Right cardiac atrium (tissue), 5 donors: ENCODE measurements at regions not wholly inside any gene's neighbourhood (a gene's known extent, or its start where the extent isn't known, plus 50 kb on each side); places are given as distances from the start of the nearest gene placed in this dataset.

Experiments used
- ATAC-seq, 2 donors: fragments of 200-7000 bp; cut with Tn5 transposase; one replicate each; pipeline versions ENCODE4 v1.8.0 to v1.9.1; 2020; ENCODE audit warnings: moderate library complexity in 2 of 2, mild to moderate bottlenecking in 1 of 2
- DNase-seq, 3 donors: peaks; one replicate each; pipeline ENCODE4 v3.0.0-alpha.2; 2020
- H3K27ac ChIP-seq: one replicate; pipeline ENCODE4 v1.5.1; 2013; ENCODE audit warnings: mild to moderate bottlenecking, low read length, control low read depth, moderate library complexity
- H3K27me3 ChIP-seq: one replicate; pipeline ENCODE4 v1.6.1; 2013; ENCODE audit not compliant: control insufficient read depth, insufficient read depth
- H3K4me1 ChIP-seq: one replicate; pipeline ENCODE4 v1.6.1; 2013; ENCODE audit warnings: low read length; ENCODE audit not compliant: control insufficient read depth, insufficient read depth
- H3K4me3 ChIP-seq: one replicate; pipeline ENCODE4 v1.5.1; 2013; ENCODE audit warnings: low read length, control low read depth
- H3K9me3 ChIP-seq: one replicate; pipeline ENCODE4 v1.6.1; 2013; ENCODE audit warnings: low read length; ENCODE audit not compliant: control insufficient read depth
- WGBS: extraction: QIAGEN DNeasy Blood & Tissue Kit; methylation state at CpG from one replicate; pipeline ENCODE4 v1.1.7; 2013; 5-methylcytosine and 5-hydroxymethylcytosine counted together
- intact Hi-C, 4 donors: fragments of 100-400 bp; cut with DNase I; formaldehyde crosslinking; loops; one replicate each; pipeline versions ENCODE4 v1.11.0 to v1.14.0; 2022 to 2023
- donor health status: healthy with polysubstance abuse.
- donor health status: DM: no; HTN: yes; CAD: no.
- donor health status: DM: no; HTN: no; CAD: no.
- donor health status: DM: no; HTN: yes; CAD: no; lungs with severe emphysema.
- donor health status: DM: yes; HTN: yes; CAD: no.

DNA sequence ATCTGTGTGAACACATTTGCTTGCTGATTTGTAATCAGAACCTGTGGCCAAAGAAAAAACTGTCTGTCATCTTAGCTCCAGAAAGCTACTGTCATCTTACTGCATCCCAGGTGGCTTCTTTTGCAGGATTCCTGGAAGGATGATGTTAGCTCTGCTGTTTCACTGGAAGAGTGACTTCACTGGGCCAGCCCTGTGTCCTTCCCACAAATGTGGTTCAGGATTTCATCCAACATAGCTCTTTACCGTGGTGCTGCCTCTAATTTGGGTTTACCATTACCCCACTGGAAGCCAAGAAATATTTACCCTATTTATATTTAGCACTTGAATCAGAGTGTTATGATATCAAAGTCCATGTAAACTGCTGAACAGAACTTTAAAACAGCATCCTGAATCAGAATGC is 501.0 kb downstream of the GADD45G start:
- no peak for DNase-seq
- no peak for ATAC-seq
- H3K4me1 ChIP-seq = peaks cover 3% of the 10 kb centered on the region

DNA sequence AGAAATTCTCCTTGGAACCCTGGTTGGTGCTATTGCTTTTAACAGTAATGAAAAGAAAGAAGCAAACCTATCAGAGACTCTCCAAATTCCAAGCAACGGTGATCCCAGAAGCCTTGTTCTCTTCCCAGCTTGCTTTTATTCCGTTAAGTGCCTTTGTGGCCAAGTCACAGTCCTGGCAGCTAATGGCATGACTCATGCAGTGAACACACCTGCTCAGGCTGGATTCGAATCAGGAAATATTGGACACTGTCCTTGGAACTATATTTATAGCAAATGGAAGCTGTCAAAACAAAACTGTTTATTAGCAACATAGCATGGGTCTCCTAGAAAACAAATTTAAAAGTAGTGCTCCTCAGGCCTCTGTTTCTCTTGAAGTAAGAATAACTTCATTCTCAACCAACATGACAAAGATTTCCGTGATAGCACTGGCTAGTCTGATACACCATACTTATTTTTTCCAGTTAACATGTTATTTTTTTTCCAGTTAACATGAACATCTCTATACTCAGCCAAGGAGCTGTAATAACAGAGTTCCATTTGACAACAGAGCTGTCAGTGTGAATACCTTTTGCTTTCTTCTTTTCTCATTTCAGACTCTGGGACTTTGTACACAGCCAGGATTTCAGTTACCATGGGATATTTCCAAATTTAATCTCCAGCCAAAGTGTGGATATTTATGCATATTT is 502.4 kb downstream of the GADD45G start:
- peak; percentile 76 to 79 for ATAC-seq

More for the DNA sequence above, 501.0 kb downstream of the GADD45G start:
- intact Hi-C loops = loop anchor here in 1 of 4 donors (2.0 to 10.0 kb wide), 2 partner anchors 181 to 507 kb away; no protein-coding TSS in a partner anchor
- Histone ChIP-seq H3K4me3 (no peak overlapping the region), H3K27ac (no peak overlapping the region), H3K9me3 (no peaks in the 10 kb centered on the region), H3K27me3 (no peaks in the 10 kb centered on the region)
- 19% methylated on average over 1 of the region's 1 CpG for WGBS

DNA sequence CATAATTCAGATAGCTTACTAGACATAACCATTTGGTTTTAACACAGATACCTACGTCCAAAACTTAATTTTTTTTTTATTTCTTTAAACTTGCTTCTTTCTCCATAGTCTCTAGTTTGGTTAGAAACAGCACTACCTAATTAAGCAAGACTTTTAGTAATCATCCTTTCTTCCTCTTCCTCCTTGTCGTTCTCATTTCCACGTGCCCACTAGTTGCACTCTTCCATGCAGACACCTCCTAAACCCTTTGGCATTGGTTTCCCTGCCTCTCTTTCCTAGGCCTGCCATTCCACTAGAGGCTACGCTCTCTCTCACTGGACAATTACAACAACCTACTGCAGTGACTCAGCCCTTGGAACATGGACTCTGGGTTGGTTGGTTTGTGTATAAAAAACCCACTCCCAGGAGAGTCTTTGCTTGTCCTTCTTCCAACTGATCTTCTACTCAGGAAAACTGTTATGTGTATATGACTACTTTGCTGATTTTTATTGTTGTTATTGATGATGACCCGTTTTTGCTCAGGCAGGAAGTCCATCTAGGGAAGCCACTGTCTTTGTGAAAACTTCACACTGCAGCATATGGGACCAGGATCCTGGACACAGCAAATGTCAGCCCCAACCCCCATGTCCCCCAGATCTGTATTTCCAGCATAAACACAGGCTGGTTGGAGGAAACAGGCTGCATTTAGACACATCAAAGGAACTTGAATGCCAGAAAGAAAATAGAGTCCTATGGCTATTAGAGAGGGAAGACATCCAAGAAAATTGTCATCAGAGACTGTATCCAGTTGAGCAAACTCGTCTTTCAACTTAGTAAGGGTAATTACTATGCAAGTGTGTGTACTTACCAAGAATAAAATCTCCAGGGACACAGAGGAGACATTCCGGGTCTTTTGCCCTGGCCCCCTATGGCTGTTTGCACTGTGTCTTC is 503.2 kb downstream of the GADD45G start:
- Histone ChIP-seq H3K9me3 (no peaks in the 10 kb centered on the region), H3K27me3 (no peaks in the 10 kb centered on the region), H3K27ac (peak overlapping the region; percentile 25), H3K4me1 (peaks cover 3% of the 10 kb centered on the region), H3K4me3 (no peak overlapping the region)
- peak; percentile 59 to 66 for ATAC-seq
- intact Hi-C loops = loop anchor here in 1 of 4 donors (10.0 kb wide), 1 partner anchor 183 kb away; no protein-coding TSS in a partner anchor
- 49% methylated on average over 7 of the region's 7 CpGs for WGBS
- DNase-seq = no peak

More for the DNA sequence above, 502.4 kb downstream of the GADD45G start:
- Histone ChIP-seq H3K27me3 (no peaks in the 10 kb centered on the region), H3K9me3 (no peaks in the 10 kb centered on the region), H3K4me3 (no peak overlapping the region), H3K4me1 (peaks cover 3% of the 10 kb centered on the region), H3K27ac (no peak overlapping the region)
- WGBS = 19% methylated on average over 4 of the region's 4 CpGs
- DNase-seq = peak in 1 of 3 donors; percentile 43
- intact Hi-C loops = loop anchor here in 1 of 4 donors (10.0 kb wide), 1 partner anchor 182 kb away; no protein-coding TSS in a partner anchor

DNA sequence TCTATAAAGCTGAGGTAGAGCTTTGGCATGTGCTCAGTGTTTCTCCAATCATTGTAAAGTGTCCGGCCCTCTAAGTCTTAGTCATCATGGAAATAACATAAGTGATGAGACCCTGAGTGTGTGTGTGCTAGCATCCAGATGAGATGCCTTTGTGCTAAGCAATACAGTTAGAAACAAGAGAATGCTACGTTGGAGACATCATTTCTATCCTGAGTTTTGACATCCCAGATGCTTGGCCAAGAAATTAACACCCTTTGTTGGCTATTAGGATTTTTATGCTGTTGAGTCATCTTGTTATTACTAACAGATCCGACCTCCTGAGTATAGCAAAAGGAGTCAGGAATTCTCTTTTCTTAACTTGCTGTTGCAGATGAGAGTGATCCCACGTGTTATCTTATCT is 508.0 kb downstream of the GADD45G start:
- Histone ChIP-seq H3K27ac (no peak overlapping the region), H3K4me1 (peaks cover 1% of the 10 kb centered on the region), H3K4me3 (no peak overlapping the region), H3K27me3 (no peaks in the 10 kb centered on the region), H3K9me3 (no peaks in the 10 kb centered on the region)
- intact Hi-C loops = no loop called here
- DNase-seq = no peak
- 26% methylated on average over 4 of the region's 4 CpGs for WGBS
- ATAC-seq = no peak

DNA sequence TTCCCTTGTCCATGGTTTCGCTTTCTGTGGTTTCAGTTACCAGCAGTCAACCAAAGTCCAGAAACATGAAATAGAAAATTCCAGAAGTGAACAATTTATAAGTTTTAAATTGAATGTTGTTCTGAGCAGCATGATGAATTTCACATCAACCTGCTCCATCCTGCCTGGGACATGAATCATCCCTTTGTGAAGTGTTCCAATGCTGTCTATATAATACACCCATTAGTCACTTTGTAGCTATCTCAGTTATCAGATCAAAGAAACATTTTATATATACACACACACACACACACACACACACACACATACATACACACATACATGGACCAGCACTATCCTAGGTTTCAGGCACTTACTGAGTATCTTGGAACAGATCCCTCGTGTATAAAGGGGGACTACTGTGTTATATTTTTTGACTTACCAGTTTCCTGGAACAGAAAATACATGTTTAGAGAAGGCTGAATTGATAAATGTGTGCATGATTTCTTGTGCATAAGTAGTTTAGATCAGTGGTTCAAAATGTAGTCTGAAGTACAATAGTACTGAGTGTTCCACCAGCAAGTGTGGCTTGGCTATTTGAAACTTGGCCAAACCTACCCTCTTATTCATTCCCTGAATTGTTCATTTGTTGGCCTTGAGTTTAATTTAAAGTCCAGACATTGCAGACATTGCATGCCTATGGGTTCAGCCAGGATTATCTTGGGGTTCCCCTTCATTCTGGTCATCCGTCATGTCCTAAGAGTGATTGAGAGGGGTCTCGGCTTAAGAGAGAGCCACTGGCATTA is 510.0 kb downstream of the GADD45G start:
- DNase-seq = no peak
- intact Hi-C loops = no loop called here
- Histone ChIP-seq H3K9me3 (no peaks in the 10 kb centered on the region), H3K27ac (no peak overlapping the region), H3K4me1 (no peaks in the 10 kb centered on the region), H3K27me3 (no peaks in the 10 kb centered on the region), H3K4me3 (no peak overlapping the region)
- WGBS = 77% methylated on average over 4 of the region's 4 CpGs
- no peak for ATAC-seq

DNA sequence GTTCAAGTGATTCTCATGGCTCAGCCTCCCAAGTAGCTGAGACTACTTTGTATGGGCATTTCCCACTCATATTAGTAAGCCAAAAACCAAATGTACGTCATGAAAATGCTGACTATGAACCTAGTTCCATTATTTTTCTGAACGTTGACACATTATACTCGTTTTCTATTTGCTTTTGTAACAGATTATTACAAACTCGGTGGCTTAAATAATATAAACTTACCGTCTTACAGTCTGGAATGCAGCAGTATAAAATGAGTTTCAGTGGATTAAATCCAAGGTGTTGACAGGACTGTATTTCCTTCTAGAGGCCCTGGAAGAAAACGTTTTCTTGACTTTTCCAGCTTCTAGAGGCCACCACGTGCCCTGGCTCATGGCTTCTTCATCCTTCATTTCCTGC is 517.0 kb downstream of the GADD45G start:
- ATAC-seq = no peak
- no peaks in the 10 kb centered on the region for H3K27me3 ChIP-seq
- intact Hi-C loops = no loop called here

DNA sequence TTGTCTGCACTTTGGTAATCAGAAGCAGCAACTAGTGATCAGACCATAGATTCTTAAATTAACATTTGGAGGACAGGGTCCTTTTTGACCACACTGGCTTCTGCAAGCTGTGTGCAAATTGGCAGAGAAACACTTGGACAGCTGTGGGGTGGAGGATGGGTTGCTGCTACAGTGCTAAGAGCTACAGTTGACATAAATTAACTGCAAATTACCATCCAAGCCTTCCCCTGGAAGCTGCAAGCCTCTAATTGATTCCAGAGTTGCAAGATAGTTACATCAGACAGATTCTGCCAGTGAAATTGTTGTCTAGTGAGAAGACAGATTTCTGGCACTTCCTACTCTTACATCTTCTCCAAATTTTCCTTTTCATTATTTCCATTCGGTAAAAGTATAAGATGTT is 517.7 kb downstream of the DIRAS2 start:
- 58% methylated on average over 1 of the region's 1 CpG for WGBS
- no peak for DNase-seq
- ATAC-seq = no peak
- H3K4me3 ChIP-seq = no peak overlapping the region
- intact Hi-C loops = loop anchor here in 1 of 4 donors (5.0 kb wide), 1 partner anchor 42 kb away; no protein-coding TSS in a partner anchor
- no peaks in the 10 kb centered on the region for H3K9me3 ChIP-seq
- no peaks in the 10 kb centered on the region for H3K27me3 ChIP-seq
- no peaks in the 10 kb centered on the region for H3K4me1 ChIP-seq
- no peak overlapping the region for H3K27ac ChIP-seq

More for the DNA sequence above, 517.0 kb downstream of the GADD45G start:
- Histone ChIP-seq H3K9me3 (no peaks in the 10 kb centered on the region), H3K4me3 (no peak overlapping the region), H3K27ac (no peak overlapping the region), H3K4me1 (no peaks in the 10 kb centered on the region)
- WGBS = 64% methylated on average over 7 of the region's 7 CpGs
- no peak for DNase-seq

DNA sequence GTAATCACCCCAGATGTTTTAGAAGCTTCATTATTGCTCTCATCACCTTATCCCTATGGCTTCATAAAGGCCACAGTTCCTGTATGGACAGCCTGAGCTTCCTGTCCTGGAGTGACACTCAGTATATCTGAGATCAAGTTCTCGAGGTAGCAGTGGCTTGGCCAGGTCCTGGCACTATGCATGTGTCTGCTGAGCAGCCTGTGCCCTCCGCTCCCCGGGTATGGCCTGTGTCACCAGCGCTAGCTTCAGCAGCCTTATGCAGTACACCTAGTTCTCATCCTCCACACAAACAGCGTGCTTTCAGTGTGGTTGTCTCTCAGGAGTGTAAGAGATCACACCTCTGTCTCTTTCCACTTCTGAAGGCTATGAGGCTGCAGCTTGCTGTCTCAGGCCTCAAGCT is 514.7 kb downstream of the DIRAS2 start:
- ATAC-seq = peak in 1 of 2 donors; percentile 75
- no peak for DNase-seq
- Histone ChIP-seq H3K9me3 (no peaks in the 10 kb centered on the region), H3K27me3 (no peaks in the 10 kb centered on the region), H3K4me3 (no peak overlapping the region), H3K27ac (no peak overlapping the region), H3K4me1 (no peaks in the 10 kb centered on the region)
- WGBS = 73% methylated on average over 5 of the region's 5 CpGs
- intact Hi-C loops = loop anchor here in 1 of 4 donors (5.0 kb wide), 1 partner anchor 39 kb away; no protein-coding TSS in a partner anchor

DNA sequence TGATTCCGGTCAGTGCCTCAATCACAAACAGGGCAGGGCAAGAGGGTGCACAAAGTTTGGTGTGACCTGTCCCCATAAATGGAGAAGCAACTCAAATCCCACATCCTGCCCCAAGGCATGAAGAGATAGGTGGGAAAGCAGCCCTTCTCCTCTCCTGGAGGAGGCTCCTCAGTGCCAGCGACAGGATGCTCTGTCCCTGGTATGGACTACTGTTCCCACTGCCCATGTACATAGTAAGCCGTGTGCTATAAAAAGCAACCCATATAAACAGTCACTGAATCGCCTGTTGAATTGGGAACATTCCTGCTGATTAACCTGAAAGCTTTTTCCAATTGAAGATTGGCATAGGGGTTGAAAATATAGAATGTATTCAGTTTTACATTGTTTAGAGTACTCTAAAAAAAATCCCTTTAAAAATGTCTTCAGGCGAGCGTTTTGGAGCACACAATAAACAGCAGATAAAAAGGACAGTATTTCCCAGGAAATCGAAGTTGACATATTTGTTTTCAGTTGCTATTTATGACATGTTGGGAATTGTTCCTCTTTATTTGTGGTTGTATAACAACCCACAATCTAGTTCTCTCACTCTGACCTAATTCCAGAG is 513.9 kb downstream of the DIRAS2 start:
- 68% methylated on average over 7 of the region's 7 CpGs for WGBS
- Histone ChIP-seq H3K9me3 (no peaks in the 10 kb centered on the region), H3K27ac (no peak overlapping the region), H3K4me3 (no peak overlapping the region), H3K4me1 (no peaks in the 10 kb centered on the region), H3K27me3 (no peaks in the 10 kb centered on the region)
- ATAC-seq = no peak
- intact Hi-C loops = loop anchor here in 1 of 4 donors (5.0 kb wide), 1 partner anchor 39 kb away; no protein-coding TSS in a partner anchor
- DNase-seq = no peak

DNA sequence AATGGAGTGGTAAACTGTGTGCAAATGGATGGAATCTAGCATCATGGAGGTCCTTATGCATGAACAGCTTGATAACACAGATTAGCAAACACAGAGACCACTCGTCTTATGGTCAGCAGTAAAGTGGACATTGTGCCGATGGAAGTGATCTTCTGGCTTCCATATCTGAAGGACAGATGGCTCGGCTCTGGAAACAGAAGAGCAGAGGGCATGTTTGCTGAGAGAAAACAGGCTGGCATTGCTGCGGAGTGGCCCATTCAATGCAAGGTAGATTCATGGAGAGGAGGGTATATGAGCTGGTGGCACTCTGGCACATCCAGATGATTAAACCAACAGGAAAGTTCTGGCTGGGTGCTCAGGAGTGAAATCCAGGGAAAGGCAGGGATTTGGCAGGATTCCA is 513.2 kb downstream of the DIRAS2 start:
- DNase-seq = no peak
- intact Hi-C loops = loop anchor here in 1 of 4 donors (5.0 kb wide), 1 partner anchor 38 kb away; no protein-coding TSS in a partner anchor
- Histone ChIP-seq H3K4me3 (no peak overlapping the region), H3K9me3 (no peaks in the 10 kb centered on the region), H3K4me1 (no peaks in the 10 kb centered on the region), H3K27me3 (no peaks in the 10 kb centered on the region), H3K27ac (no peak overlapping the region)
- 82% methylated on average over 4 of the region's 4 CpGs for WGBS
- ATAC-seq = no peak
